ENCODE measurements at regions not wholly inside any gene's neighbourhood (a gene's known extent, or its start where the extent isn't known, plus 50 kb on each side); places are given as distances from the start of the nearest gene placed in this dataset.

DNA sequence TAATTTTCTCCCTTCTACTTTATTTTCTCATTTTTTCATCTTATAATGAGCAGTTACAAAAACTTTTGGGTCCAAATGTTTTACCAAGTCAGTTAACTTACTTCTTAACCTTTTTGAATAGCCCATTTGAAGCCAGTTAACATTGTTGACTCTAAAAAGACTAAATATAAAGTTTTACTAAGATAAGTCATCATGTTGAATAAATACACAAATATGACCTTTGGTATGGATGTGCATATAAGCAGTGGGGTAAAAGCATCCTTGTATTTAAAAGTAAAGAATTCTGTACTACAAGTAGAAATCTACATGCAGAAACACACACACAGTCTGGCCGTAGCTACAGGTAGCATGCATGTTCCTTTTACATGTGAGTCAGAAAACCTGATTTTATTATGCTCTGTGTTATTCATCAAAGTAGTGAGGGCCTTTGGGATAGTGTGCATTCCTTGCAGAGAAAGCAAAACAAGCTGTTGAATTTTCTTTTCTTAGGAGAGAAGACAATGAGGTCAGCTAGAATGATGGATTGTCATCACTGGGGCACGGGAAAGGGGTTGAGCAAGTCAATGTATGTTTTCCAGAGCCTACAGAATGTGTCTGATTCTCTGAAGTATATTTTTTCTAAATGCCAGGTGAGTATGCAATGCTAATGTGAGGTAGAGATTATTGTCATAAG is 533.2 kb upstream of the AGA start:
- no peak for TF ChIP-seq YY1 (IDR thresholded peaks at IDR 0.05; ENCODE audit: insufficient read depth, insufficient read length)
- no peak for TF ChIP-seq ZNF274 (IDR thresholded peaks at IDR 0.05; ENCODE audit: low read depth, low read length)

Data from NT2/D1 (cell line).